NT2/D1 (cell line): ENCODE measurements at regions not wholly inside any gene's neighbourhood (a gene's known extent, or its start where the extent isn't known, plus 50 kb on each side); places are given as distances from the start of the nearest gene placed in this dataset.
A peak's percentile ranks its signal among the peaks of the same experiment; 100 is the strongest.

Experiments
- SUZ12 ChIP-seq: IDR thresholded peaks from 2 replicates; pipeline ENCODE4 v1.6.1; 2011; ENCODE audit not compliant: insufficient read length, insufficient read depth; ENCODE audit errors: extremely low read depth
- ZNF274 ChIP-seq: IDR thresholded peaks from 2 replicates; pipeline ENCODE4 v1.6.1; 2011; ENCODE audit warnings: mild to moderate bottlenecking, low read depth, low read length

DNA sequence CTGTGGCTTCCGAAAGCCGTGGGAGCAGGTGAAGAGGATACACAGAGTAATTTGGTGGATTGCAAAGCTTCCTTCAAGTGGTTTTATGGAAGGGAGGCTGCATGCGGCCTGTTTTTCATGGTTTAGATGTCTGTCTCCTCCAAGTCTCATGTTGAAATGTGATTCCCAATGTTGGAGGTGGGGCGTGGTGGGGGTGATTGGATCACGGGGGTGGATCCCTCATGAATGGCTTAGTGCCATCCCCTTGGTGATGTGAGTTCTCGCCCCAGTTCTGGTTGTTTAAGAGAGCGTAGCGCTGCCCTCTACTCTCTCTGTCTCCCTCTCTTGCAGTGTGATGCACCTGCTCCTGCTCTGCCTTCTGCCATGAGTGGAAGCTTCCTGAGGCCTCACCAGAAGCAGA, 247.8 kb upstream of the B3GAT1 start:
- TF ChIP-seq ZNF274 (peak; percentile 60), SUZ12 (no peak)
